HG03520 (cell line): ENCODE measurements at regions not wholly inside any gene's neighbourhood (a gene's known extent, or its start where the extent isn't known, plus 50 kb on each side); places are given as distances from the start of the nearest gene placed in this dataset.
"Not testable (repeated sequence)": the region's sequence is repeated elsewhere in the genome, so short reads cannot be mapped to it uniquely, and the experiment has no call there.

Experiments
- ATAC-seq: cut with Tn5 transposase; IDR thresholded peaks from one replicate; pipeline ENCODE4 v1.9.1; 2021; ENCODE audit warnings: mild to moderate bottlenecking, moderate library complexity; ENCODE audit not compliant: unreplicated experiment

DNA sequence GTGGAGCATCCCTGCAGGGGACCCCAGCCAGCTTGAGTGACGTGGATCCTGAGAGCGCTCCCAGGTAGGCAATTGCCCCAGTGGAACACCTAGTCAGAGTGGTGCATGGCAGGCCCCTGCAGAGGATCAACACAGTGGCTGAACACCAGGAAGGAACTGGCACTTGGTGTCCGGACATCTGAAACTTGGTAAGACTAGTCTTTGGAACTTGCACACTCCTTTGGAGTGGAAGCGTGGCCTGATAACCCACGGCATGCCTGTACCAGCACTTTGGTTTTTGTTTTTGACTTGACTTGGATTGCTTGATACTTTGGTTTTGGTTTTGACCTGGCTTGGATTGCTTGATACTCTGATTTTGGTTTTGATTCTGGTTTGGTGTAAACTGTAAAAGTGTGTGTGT, 69.9 kb upstream of the RAP1B start:
- not testable (repeated sequence) for ATAC-seq

DNA sequence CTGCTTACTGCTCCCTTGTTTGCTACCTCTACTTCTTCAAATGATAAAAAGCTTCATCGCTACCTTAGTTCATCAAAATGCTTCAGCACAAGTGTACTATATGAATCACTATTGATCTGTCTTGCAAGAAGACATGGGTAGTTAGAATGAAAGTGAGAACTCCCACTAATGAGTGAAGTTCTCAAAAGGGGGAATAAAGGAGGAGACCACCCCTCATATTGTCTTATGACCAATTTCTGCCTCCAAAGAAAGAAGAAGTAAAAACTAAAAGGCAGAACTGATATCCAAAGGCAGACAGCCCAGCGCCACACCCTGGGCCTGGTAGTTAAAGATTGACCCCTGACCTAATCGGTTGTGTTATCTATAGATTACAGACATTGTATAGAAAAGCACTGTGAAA, 63.4 kb upstream of the RAP1B start:
- not testable (repeated sequence) for ATAC-seq

DNA sequence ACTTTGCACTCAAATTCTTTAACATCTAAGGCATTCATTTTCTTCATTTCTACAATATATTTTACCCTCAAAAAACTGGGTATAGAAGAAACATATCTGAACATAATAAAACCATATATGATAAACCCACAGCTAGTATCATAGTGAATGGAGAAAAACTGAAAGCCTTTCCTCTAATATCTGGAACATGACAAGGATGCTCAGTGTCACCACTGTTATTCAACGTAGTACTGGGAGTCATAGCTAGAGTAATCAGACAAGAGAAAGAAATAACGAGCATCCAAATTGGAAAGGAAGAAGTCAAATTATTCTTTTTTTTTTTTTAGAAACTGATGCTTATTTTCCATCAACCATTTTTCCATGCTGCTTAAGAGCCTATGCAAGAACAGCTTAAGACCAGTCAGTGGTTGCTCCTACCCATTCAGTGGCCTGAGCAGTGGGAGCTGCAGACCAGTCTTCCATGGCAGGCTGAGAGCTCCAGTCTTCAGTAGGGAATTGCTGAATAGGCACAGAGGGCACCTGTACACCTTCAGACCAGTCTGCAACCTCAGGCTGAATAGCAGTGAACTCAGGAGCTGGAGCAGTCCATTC, 58.0 kb upstream of the RAP1B start:
- ATAC-seq, result not testable (repeated sequence)

DNA sequence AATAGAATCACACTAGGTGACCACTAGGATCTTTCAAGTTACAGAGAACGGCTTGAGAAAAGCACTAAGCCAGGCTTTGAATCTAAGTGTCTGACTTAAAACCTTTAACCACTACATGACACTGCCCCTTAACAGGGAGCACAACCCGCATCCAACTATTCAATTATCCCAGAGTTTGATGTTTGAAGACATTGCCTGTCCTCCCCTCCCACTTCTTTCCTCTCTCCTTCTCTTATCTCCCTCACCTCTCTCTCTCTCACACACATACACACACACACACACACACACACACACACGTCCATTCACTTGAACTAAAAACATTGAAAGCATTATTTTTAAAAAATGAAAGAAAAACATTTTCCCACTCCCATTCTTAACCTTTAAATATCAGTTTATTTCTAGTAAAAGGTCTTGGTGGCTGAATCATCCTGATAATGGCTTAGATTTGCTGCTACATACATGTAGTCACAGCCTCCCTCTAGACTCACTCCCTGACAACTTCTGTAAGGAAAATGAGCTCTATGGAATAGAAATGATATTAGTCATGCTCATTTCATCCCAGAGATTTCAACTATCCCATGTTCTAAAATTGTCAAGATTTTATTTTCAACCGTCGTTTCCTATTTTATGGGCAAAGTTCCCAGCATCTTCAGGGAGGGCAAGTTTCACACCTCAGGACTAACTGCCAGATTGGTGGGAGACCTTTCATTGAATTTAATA, 53.5 kb upstream of the RAP1B start:
- no peak for ATAC-seq

DNA sequence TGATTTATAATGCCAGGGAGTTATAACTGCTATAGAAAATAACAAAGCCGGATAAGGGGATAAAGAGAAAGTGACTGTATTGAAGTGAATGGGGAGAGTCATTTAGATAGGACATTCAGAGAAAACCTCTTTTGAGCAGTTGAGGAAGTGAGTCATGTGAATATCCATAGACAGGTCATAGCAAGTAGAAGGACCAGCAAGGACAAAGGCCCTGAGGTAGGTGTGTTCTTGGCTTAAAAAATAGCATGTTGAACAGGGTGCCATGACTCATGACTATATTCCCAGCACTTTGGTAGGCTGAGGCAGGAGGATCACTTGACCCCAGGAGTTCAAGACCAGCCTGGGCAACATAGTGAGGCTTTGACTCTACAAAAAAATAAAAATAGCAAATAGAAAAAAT, 51.5 kb upstream of the RAP1B start:
- no peak for ATAC-seq

DNA sequence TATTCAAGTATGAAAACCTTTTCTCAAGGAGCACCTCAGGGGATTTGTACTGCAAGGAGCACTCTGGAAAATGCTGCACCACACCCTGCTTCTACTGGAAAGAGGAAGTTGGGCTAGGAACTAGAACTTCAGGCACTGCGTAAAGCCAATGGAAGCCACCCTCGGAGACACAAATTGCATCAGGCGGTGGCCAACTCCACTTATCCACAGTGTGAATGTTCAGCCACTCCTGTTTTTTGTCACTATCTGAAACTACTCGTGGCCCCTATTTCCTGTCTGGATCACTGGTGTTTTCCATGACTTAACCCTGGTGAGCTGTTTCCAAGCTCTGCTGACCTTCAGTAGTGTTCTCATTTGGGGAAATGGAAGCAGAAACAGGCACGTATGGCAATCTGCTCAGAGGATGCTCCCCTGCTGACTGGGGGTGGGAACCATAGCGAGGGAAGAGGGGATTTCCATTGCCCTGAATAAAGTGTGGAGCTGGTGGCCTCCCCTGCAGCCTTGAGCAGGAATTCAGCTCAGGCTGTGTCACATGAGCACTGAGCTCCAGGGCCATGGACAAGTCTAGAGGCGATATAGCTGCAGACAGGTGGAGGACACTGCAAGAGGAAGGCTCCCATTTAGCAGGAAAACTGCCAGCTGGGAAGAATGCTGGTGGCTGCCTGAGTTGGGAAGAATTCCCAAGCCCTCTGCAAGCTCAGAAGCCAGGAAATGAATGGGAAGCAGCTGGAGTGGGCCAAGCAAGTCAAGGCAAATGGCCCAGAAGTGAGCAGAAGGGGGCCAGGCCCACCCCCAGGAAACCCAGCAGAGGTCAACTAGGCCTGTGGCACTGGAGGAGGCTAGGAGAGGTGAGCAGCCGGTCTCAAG, 50.5 kb upstream of the RAP1B start:
- ATAC-seq, result no peak

DNA sequence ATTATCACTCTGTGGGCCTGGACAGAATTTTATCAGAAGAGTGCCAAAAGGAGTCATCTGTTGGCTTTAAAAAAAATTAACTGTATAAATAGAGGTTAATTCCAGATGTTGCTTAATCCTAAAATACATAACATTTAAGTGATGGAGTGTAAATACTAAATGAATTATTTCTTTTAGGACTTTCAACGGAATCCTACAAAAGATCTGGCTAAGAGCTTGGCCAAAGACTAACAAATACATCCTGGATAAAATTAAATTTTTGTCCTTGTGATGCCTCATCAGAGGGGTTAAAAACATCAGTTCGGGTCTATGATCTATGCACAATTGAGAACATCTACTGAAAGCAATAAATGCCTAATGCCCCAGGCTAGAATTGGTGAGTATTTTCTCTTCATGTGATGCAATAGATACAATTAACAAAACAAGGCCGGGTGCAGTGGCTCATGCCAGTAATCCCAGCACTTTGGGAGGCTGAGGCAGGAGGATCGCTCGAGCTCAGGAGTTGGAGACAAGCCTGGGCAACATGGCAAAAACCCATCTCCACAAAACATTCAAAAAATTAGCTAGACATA, 49.8 kb upstream of the RAP1B start:
- no peak for ATAC-seq
